A204.1 (cell line): ENCODE measurements at regions not wholly inside any gene's neighbourhood (a gene's known extent, or its start where the extent isn't known, plus 50 kb on each side); places are given as distances from the start of the nearest gene placed in this dataset.

Experiments
- FAIRE-seq: peaks from 2 replicates; lab custom pipeline; 2012; peaks lifted over from hg19 to GRCh38; lab: Jason Lieb, UNC

DNA sequence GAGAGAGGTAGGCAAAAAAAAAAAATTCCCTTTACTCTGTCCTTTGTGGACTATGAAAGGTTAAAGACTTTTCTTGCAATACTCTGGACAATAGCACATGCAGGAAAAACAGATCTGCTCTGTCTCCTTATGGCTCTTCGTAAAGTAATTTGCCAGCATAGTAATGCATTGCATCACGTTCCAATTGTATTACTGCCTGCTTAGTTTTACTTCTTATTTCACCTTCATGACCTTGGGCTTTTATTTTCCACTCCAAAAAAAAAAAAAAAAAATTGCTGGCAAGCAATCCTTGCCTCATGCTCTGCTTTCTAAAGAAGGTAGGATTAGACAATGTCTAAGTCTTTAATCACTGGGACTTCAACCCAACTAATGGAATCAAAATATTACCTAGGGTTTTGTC lies 1802.7 kb downstream of the SUCLG1 start:
- FAIRE-seq, result no peak

DNA sequence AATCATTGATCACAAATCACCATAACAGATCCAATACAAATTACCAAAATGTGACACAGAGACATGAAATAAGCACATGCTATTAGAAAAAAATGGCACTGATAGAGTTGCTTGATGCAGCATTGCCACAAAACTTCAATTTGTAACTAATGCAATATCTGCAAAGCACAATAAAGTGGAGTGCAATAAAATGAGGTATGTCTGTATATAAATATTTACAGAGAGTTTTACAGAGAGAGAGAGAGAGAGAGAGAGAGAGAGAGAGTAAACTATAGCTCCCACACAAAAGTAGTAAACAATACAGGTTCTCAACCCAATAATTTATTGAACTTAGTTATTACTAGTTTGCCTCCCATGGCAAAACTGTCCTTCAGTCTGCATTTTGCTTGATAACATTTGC lies 1807.0 kb downstream of the SUCLG1 start:
- FAIRE-seq, result no peak

DNA sequence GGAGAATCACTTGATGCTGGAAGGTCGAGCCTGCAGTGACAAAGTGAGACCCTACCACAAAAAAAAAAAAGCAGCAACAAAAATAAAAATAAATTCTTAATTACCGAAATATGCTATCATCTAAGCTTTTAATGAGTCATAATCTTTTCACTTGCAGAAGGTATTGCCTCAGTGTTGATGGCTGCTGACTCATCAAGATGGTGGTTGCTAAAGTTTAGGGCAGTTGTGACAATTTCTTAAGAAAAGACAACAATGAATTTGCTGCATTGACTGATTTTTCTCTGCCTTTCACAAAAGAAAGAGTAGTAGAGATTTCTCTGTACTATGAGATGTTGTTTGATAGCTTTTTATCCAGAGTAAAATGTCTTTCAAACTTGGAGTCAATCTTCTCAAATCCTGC lies 1809.0 kb downstream of the SUCLG1 start:
- no peak for FAIRE-seq

DNA sequence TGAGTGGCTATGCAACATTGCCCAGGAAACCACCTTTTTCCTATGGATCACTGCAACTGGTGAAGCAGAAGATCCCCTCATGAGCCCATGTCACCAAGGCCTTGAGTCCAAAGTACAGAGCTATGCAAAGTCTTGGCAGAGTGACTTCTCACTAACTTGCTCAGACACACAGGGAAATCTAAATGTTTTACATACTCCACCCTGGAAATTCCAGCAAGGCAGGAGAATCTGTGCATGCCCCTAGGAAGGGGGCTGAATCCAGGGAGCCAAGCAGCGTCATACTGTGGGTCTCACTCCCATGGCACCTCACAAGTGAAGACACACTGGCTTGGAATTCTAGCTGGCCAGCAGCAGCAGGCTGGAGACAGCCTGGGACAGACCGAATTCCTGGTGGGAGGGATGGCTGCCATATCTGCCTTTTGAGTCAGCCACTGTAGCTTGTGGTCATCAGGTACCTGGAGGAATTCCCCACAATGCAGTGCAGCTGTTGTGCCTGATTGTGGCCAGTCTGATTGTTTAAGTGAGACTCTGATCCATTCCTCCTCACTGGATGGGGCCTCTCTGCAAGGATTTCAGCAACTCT lies 1817.4 kb downstream of the SUCLG1 start:
- FAIRE-seq, result no peak

DNA sequence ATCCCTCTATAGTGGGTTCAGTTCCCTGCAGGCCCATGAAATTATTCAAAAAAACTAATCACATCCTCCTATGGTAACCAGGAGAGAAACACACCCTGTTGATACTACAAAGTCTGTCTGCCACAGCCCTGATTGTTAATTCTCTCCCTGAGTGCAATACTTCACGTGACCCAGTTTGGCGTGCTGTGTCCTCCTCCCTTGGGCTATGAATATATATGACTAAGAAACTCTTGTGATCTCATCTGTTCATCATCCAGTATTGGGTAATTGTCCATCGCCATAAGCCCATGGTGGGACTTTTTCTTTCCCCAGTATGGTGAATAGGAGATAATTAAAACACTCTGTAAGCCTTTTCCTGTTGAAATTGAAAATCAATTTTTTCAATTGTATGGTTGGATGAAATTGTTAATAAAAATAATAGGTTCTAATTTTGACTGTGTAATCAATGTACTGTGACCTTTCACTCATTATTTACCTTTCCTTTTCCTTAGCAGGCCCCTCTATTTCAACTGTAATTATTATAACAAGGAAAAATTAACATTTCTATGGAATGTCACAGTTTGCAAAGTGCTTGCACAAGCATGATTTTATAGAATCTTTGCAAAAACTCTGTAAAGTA lies 1822.6 kb downstream of the SUCLG1 start:
- FAIRE-seq, result no peak

DNA sequence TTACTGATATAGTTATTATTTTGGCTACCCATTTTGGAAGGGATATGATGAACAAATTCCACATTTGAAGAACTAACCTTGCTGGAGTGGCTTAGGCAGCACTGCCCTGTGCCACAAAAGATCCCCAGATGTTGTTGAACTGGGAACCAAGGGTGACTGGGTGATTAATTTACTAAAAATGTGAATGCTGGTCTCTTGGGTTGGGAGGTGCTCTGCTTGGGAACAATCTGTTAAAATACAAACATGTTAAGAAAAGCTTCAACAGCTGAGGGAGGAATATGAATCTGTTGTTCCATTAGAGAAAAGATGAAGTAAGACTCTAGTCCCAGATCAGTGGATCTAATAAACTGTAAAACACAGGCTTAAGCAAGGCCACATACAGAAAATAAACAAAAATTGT lies 1860.1 kb downstream of the SUCLG1 start:
- FAIRE-seq, result no peak

DNA sequence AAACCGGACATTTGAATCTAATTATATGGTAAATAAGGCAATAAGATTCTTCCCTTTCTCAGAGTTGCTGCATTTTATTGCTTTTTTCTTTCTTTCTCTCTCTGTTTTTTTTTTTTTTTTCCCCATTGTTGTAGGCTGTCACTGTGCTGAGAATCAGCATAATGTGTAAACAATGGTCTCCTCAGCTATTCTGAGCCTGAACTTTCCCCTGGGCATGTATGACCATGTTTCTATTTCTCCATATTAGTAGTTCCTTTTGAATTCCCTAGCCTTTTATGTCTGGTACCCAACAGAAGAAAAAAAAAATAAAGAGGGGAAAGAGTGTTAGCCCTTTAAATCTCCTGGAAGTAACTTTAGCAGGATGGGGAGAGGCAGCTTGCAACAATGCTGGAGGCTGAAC lies 1862.5 kb downstream of the SUCLG1 start:
- no peak for FAIRE-seq

DNA sequence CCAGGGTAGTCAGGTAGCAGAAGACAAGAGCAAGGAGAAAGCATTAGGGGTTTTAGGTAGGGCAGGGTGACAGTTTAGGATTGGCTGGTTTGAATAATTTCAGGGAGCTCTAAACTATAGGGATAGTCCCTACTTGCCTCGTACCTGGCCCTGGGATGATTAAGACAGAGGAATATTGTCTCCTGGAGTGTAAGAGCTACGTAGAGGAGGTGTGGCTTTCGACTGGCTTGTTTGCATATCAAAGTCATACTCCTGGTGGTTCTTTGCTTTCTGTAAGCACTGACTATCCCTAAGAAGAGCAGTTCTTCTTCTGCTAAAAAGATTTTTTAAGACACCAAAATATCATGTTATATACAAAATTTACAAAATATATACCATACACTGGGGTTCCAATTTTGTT lies 1867.4 kb downstream of the SUCLG1 start:
- no peak for FAIRE-seq

DNA sequence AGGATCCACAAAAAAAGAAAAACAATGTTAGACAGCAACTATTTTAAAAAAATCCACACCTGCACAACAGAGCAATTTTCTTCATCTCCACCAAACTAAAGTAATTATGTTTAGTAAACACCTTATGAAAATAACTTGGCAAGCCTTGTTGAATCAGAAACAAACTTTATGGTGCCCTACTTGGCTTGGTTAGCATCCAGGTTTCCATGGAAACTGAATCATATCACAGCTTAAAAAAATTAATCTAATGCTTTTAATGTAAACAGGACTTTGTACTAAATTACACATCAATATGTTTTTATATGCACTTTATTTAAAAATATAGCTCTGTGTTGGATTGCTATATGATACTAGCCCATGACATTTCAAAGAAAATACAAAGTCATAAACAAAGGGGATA lies 1882.4 kb downstream of the SUCLG1 start:
- no peak for FAIRE-seq

DNA sequence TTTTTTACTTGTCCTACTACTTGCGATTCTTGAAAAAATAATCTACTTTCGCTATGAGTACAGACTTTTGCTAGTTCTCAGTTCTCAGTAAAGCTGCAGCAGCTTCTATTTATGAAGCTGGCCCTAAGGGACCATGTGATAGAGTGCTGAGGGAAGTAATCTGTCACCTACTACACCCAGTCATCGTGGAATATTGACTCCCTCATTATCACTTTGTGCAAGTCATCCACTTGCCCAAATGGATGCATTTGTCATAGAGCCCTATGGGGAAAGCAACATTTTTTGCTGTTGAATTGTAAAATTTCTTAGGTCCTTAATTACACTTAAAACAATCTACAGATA lies 1919.8 kb downstream of the SUCLG1 start:
- no peak for FAIRE-seq

DNA sequence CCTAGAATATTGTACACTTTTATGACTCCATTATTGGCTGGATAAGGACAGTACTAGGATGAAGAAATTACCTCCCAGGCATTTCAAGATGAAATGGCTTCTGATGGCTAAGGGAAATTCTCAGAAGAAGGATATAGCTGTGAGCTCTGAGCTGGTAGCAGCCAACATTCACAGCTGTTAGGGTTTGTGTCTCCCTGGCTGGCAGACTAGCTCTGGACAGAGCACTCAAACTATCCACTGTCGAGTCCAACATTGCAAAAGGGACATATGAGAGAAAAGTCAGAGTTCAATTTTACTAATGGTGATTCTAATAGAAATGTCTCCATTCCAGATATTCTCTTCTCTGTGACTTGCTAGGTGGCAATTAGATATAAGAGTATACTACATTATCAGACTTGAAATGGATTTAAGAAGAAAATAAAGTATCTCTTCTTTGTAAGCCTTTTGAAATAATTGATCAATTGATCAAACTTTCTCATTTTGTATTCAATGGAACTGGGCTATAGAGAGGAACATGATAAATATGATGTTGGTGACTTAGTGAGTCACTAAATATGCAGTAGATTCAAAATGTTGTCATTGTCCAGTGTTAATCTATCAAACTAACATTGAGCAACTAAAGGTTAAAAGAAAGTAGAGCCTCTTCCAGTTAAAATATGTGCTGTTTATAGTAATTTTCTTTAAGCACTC lies 1920.3 kb downstream of the SUCLG1 start:
- FAIRE-seq, result no peak

DNA sequence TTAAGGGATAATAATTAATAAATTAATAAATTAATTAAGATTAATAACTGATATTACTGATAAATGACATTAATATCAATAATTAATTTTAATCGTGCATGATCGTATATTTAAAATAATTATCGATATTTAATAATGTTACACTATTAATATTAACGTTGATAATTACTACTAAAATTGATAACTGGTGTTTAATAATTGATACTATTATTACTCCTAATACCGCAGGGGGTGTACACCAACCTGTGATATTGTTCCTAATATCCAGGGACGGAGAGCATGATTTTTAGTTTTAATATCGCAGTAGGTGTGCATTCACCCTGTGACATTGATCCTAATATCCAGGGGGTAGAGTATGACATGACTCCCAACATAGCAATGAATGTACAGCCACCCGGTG lies 1930.8 kb downstream of the SUCLG1 start:
- FAIRE-seq, result no peak

DNA sequence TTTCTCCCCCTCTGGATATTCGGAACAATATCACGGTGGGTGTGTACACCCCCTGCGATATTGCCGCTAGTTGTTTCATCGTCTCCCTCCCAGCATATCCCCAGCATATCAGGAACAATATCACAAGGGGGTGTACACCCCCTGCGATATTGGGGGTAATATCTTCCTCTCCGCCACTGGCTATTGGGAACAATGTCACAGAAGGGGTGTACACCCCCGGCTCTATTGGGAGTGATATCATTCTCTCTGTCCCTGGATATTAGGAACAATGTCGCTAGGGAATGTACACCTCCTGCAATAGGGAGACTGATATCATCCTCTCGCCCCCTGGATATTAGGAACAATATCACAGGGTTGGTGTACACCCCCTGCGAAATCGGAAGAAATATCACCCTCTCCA lies 1932.0 kb downstream of the SUCLG1 start:
- no peak for FAIRE-seq

DNA sequence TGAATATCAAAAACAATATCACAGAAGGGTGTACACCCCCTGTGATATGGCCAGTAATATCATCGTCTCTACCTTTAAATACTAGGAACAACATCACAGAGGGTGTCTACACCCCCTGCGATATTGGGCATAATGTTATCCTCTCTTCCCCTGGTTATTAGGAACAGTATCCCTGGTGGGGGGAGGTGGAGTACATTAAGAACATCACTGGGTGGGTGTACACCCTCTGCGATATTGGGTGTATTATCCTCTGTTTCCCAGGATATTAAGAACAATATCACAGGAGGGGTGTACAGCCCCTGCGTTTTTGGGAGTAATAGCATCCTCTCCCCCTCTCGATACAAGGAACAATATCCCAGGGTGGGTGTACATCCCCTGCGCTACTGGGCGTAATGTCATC lies 1932.8 kb downstream of the SUCLG1 start:
- FAIRE-seq, result no peak

DNA sequence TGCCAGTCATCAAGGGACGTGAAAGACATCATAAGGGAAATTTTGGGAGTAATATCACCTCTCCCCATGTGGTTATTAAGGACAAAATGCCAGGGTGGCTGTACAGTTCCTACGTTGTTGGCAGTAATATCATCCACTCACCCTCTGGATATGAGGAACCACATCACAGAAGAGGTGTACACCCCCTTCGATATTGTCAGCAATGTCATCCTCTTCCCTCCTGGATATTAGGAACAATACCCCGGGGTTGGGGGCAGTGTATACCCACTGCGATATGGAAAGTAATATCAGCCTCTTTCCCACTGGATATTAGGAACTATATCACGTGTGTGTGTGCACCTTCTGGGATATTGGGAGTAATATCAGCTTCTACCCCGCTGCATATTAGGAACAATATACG lies 1933.3 kb downstream of the SUCLG1 start:
- no peak for FAIRE-seq

DNA sequence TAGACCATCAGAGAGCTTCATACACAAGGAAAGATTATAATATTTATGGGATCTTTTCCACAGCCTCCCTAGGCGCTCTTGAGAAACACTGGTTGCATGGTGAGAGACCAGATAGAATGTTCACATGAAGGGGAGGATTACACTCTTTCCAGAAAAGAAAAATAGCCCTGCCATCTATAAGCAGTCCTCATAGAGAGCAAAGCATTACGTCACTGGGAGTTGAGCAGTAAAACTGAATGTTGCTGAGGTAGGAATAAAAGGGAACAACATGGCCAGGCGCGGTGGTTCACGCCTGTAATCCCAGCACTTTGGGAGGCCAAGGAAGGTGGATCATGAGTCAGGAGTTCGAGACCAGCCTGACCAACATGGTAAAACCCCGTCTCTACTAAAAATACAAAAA lies 1934.3 kb downstream of the SUCLG1 start:
- FAIRE-seq, result no peak

DNA sequence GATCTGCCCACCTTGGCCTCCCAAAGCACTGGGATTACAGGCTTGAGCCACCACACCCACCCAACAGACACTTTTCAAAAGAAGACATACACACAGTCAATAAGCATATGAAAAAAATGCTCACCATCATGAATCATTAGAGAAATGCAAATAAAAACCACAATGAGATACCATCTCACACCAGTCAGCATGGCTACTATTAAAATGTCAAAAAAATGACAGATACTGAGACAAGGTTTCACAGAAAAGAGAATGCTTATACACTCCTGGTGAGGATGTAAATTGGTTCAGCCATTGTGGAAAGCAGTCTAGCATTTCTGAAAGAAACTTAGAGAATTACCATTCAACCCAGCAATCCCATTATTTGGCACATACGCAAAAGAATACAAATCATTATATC lies 1947.2 kb downstream of the SUCLG1 start:
- no peak for FAIRE-seq

DNA sequence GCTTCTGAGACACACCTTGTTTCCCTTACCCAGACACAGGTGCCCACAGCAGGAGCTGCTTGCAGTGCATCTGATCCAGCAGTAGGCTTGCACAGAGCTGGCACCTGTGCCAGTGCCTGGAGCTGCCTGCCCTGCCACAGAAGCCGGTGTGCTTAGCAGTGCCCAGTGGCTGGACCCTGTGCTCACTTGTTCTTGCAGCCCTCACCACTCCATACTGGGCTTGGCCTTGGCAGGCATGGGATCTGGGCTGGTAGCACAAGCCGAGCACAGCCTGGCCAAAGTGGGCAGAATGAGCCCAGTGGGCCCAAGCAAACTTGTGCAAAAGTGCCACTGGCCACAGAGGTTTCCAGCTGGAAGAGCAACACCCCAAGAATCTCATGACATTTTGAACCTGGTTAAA lies 1950.4 kb downstream of the SUCLG1 start:
- no peak for FAIRE-seq

DNA sequence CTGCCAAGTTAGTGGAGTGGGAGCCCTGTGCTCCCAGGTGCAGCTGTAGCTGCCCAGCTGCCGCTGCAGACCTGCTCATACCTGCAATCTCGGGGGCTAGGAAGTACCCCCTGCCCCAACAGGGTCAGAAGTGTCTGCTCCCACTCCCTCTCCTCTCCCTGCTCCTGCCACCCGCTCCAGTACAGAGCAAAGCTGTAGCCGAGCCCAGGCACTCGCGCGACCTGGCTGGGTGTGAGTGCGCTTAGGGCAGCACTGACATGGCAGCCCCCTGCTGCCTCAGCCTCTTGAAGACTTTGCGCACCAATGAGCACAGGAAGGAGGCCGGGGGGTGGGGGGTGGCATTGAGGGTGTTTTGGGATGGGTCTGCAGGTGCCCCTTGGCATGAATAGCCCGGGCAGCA lies 1951.4 kb downstream of the SUCLG1 start:
- FAIRE-seq, result no peak

DNA sequence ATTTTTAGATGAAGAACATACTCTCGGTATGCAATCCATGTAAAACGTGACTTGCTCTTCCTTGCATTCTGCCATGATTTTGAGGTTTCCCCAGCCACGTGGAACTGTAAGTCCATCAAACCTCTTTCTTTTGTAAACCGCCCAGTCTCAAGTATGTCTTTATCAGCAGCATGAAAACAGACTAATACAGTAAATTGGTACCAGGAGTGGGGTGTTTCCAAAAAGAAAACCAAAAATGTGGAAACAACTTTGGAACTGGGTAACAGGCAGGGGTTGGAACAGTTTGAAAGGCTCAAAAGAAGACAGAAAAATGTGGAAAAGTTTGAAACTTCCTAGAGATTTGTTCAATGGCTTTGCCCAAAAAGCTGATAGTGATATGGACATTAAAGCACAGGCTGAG lies 1957.9 kb downstream of the SUCLG1 start:
- no peak for FAIRE-seq

DNA sequence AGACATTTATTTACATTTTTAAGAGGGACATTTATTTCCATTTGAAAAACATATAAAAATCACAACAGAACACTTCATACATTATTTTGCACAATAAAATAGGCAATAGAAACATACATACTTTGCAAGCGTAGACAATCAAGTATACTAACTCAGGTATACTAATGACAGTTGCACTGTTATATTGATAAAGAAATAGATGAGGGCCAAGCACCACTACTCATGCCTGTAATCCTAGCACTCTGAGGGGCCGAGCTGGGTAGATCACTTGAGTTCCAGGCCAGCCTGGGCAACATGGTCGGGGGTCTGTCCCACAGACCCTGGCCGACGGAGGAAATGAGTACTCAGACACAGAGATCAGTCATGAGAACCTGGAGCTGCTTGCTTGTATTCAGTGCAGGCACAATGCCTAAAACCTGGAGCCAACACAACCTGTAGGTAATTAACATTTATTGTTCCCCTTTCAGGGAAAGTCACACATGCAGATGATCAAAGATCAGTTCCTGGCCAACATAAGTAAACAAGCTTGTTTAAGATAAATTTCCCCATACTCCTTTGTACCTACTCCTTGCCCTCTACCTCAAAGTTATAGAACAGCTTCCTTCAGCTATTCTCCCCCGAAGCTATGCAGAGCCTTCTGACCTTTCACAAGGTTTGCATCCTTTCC lies 1960.2 kb downstream of the SUCLG1 start:
- no peak for FAIRE-seq

DNA sequence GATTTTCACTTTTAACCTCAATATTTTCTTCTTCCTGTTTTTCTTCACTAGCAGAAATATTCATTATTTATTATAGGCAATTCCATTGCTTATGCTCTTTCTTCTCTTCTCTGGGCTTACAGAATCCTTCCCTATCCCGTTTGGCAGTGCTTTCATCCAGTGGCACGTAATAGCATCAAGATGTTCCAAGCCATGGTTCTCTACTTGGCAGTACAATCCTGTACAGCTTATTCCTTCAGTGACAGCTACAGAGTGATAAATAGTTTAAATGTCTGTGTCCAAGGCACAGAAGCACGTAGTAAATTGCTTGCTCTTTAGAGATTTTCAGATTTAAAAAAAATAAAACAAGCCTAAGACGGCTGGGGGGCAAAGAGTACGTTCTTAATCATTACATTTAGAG lies 1964.3 kb downstream of the SUCLG1 start:
- no peak for FAIRE-seq

DNA sequence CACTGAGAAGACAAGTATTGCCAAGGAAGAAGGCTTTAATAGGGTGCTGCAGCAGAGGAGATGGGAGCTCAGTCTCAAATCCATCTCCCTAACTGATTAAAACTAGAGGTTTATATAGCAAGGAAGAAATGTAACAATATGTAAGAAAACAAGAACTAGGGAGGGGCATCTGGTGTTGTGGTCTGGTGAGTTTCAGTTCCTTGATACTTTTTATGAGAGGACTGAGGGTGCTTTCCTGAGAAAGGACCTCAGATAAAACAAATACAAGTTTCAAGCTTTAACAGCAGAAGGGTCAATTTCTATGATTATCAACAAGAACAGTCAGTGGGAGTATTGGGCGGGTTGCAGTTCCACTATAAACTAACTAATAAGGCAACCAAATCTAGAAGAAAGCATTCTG lies 1967.5 kb downstream of the SUCLG1 start:
- no peak for FAIRE-seq

DNA sequence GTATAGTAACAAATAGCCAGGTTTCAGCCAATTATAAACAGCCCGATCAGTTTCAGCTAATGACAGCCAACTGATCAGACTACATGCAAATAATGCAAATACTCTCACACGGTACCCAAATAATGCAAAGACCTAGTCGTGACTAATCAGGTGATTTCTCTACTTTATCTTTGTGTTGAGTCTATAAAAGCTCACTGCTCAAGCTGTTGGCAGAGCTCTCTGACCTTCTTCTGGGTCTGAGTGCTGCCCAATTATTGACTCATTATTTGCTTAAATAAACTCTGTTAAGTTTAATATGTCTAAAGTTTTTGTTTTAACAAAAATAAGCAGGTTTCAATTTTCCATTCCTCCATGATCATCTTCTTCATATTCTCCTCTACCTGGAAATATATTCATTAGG lies 1971.7 kb downstream of the SUCLG1 start:
- no peak for FAIRE-seq
